Gastrocnemius medialis (tissue), 4 donors: ENCODE measurements at regions not wholly inside any gene's neighbourhood (a gene's known extent, or its start where the extent isn't known, plus 50 kb on each side); places are given as distances from the start of the nearest gene placed in this dataset.

Source experiments
- POLR2A ChIP-seq, 2 donors: fragments of 450-650 bp; IDR thresholded peaks; one replicate each; pipeline ENCODE4 v1.6.1; 2017; ENCODE audit warnings: antibody characterized with exemption in 2 of 2, mild to moderate bottlenecking in 2 of 2, moderate library complexity in 2 of 2
- TF ChIP-seq, protein P1 (sequence below), 5 experiments: fragments of 450-650 bp in 3 of 5; fragments of 200-600 bp in 2 of 5; sonication (generic) in 2 of 5; IDR thresholded peaks in 4 of 5; conservative IDR thresholded peaks in 1 of 5; 1 replicate in 4 of 5; 2 replicates in 1 of 5; pipeline ENCODE4 v1.5.1; 2016 to 2019; ENCODE audit warnings: antibody characterized with exemption in 5 of 5, mild to moderate bottlenecking in 3 of 5, moderate library complexity in 3 of 5

DNA sequence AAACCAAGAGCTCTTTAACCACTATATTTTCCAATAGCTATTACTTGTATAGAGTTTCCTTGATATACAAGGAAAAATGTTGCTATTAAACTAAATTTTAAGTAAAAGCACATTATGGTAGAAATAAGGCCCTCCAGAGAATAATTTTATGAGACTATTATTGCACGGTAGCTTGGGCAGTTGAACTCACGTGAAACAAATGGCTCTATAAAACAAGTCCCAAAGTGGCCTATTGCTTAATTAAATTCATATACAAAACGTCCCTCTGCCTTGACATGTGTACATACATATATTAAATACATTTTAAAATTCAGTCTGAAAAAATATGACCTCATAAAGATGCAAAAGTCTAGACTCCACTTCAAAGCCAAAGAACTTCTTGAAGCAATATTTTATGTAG lies 582.2 kb downstream of the CENPC start:
- no peak for TF ChIP-seq POLR2A (IDR thresholded peaks at IDR 0.05)
- TF ChIP-seq, protein P1, sequence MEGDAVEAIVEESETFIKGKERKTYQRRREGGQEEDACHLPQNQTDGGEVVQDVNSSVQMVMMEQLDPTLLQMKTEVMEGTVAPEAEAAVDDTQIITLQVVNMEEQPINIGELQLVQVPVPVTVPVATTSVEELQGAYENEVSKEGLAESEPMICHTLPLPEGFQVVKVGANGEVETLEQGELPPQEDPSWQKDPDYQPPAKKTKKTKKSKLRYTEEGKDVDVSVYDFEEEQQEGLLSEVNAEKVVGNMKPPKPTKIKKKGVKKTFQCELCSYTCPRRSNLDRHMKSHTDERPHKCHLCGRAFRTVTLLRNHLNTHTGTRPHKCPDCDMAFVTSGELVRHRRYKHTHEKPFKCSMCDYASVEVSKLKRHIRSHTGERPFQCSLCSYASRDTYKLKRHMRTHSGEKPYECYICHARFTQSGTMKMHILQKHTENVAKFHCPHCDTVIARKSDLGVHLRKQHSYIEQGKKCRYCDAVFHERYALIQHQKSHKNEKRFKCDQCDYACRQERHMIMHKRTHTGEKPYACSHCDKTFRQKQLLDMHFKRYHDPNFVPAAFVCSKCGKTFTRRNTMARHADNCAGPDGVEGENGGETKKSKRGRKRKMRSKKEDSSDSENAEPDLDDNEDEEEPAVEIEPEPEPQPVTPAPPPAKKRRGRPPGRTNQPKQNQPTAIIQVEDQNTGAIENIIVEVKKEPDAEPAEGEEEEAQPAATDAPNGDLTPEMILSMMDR (IDR thresholded peaks at IDR 0.05 in 4 of 5, conservative IDR thresholded peaks at IDR 0.05 in 1 of 5): no peak
